Vagina (tissue), 2 donors: ENCODE measurements at regions not wholly inside any gene's neighbourhood (a gene's known extent, or its start where the extent isn't known, plus 50 kb on each side); places are given as distances from the start of the nearest gene placed in this dataset.

ENCODE experiments used
- DNase-seq, 2 donors: peaks; one replicate each; pipeline ENCODE4 v3.0.0-alpha.2; 2017; ENCODE audit errors: extremely low spot score in 2 of 2
- H3K27ac ChIP-seq: fragments of 200-600 bp; sonication (generic); one replicate; pipeline ENCODE4 v1.5.1; 2019
- H3K27me3 ChIP-seq: fragments of 200-600 bp; sonication (generic); one replicate; pipeline ENCODE4 v1.5.1; 2019
- H3K36me3 ChIP-seq, 2 donors: fragments of 200-600 bp; sonication (generic); one replicate each; pipeline ENCODE4 v1.5.1; 2017 to 2019
- H3K4me1 ChIP-seq: fragments of 200-600 bp; sonication (generic); one replicate; pipeline ENCODE4 v1.5.1; 2019
- H3K4me3 ChIP-seq, 2 donors: fragments of 200-600 bp; sonication (generic); 1 replicate in 1 of 2; 2 replicates in 1 of 2; pipeline ENCODE4 v1.5.1; 2016 to 2019
- H3K9me3 ChIP-seq: fragments of 200-600 bp; sonication (generic); one replicate; pipeline ENCODE4 v1.5.1; 2019
- CTCF ChIP-seq, 3 experiments: fragments of 450-650 bp in 2 of 3; fragments of 200-600 bp in 1 of 3; sonication (generic) in 1 of 3; IDR thresholded peaks; one replicate each; pipeline ENCODE4 v1.5.1; 2017 to 2019; ENCODE audit warnings: antibody characterized with exemption in 3 of 3, mild to moderate bottlenecking in 2 of 3, moderate library complexity in 2 of 3
- POLR2A ChIP-seq, 2 donors: fragments of 450-650 bp; IDR thresholded peaks; one replicate each; pipeline ENCODE4 v1.6.1; 2017; ENCODE audit warnings: antibody characterized with exemption in 2 of 2, mild to moderate bottlenecking in 2 of 2, moderate library complexity in 2 of 2
- POLR2AphosphoS5 ChIP-seq, 2 donors: sonication (generic); formaldehyde crosslinking; IDR thresholded peaks; one replicate each; pipeline ENCODE4 v1.9.0; 2017; ENCODE audit warnings: antibody characterized with exemption in 2 of 2, mild to moderate bottlenecking in 2 of 2, low read depth in 1 of 2; ENCODE audit not compliant: insufficient read depth in 1 of 2
- intact Hi-C: fragments of 100-400 bp; cut with DNase I; formaldehyde crosslinking; loops from one replicate; pipeline ENCODE4 v1.15.1; 2023

- intact Hi-C loops: no loop called here
- Histone ChIP-seq H3K4me3 (no peak overlapping the region), H3K27me3 (no peaks in the 10 kb centered on the region), H3K27ac (no peak overlapping the region), H3K9me3 (no peaks in the 10 kb centered on the region), H3K36me3 (no peaks in the 10 kb centered on the region), H3K4me1 (no peaks in the 10 kb centered on the region)
- TF ChIP-seq POLR2A (IDR thresholded peaks at IDR 0.05) (no peak), CTCF (IDR thresholded peaks at IDR 0.05) (no peak), POLR2AphosphoS5 (IDR thresholded peaks at IDR 0.05; ENCODE audit: insufficient read depth in 1 of 2, low read depth in 1 of 2) (no peak)
- DNase-seq: no peak
Measured at GRCh38 chr1:172717722-172718465, 59.0 kb downstream of the FASLG start.

- no peak for DNase-seq
- H3K4me3 ChIP-seq: no peak overlapping the region
- no peaks in the 10 kb centered on the region for H3K9me3 ChIP-seq
- intact Hi-C loops: no loop called here
- H3K27me3 ChIP-seq: no peaks in the 10 kb centered on the region
- H3K4me1 ChIP-seq: no peaks in the 10 kb centered on the region
- no peak overlapping the region for H3K27ac ChIP-seq
- no peak for TF ChIP-seq POLR2A (IDR thresholded peaks at IDR 0.05)
- no peaks in the 10 kb centered on the region for H3K36me3 ChIP-seq
Measured at GRCh38 chr1:172719066-172719627, 60.2 kb downstream of the FASLG start.

- H3K27ac ChIP-seq: no peak overlapping the region
- H3K27me3 ChIP-seq: no peaks in the 10 kb centered on the region
- no peaks in the 10 kb centered on the region for H3K9me3 ChIP-seq
- intact Hi-C loops: no loop called here
- no peaks in the 10 kb centered on the region for H3K4me1 ChIP-seq
- no peak for TF ChIP-seq POLR2AphosphoS5 (IDR thresholded peaks at IDR 0.05; ENCODE audit: insufficient read depth in 1 of 2, low read depth in 1 of 2)
- TF ChIP-seq CTCF (IDR thresholded peaks at IDR 0.05): peak in 2 of 3 experiments; percentile 33 to 76
- DNase-seq: no peak
- H3K36me3 ChIP-seq: no peaks in the 10 kb centered on the region
- H3K4me3 ChIP-seq: no peak overlapping the region
Measured at GRCh38 chr1:172719694-172720138, 60.8 kb downstream of the FASLG start.

- intact Hi-C loops: no loop called here
- H3K27me3 ChIP-seq: no peaks in the 10 kb centered on the region
- no peak overlapping the region for H3K4me3 ChIP-seq
- no peak for DNase-seq
- TF ChIP-seq CTCF (IDR thresholded peaks at IDR 0.05) (no peak), POLR2AphosphoS5 (IDR thresholded peaks at IDR 0.05; ENCODE audit: insufficient read depth in 1 of 2, low read depth in 1 of 2) (no peak), POLR2A (IDR thresholded peaks at IDR 0.05) (no peak)
- no peaks in the 10 kb centered on the region for H3K4me1 ChIP-seq
- H3K36me3 ChIP-seq: no peaks in the 10 kb centered on the region
- H3K9me3 ChIP-seq: no peaks in the 10 kb centered on the region
- H3K27ac ChIP-seq: no peak overlapping the region
Measured at GRCh38 chr1:172720339-172720738, 61.4 kb downstream of the FASLG start.

- Histone ChIP-seq H3K4me1 (no peaks in the 10 kb centered on the region), H3K36me3 (no peaks in the 10 kb centered on the region), H3K27me3 (no peaks in the 10 kb centered on the region), H3K4me3 (no peak overlapping the region), H3K9me3 (no peaks in the 10 kb centered on the region), H3K27ac (no peak overlapping the region)
- TF ChIP-seq POLR2A (IDR thresholded peaks at IDR 0.05): no peak
- DNase-seq: no peak
- intact Hi-C loops: no loop called here
Measured at GRCh38 chr1:172723251-172723650, 64.3 kb downstream of the FASLG start.

GRCh38 chr1:172724232-172724631 is 65.3 kb downstream of the FASLG start:
- H3K27ac ChIP-seq: no peak overlapping the region
- DNase-seq: no peak
- no peaks in the 10 kb centered on the region for H3K27me3 ChIP-seq
- no peak for TF ChIP-seq POLR2AphosphoS5 (IDR thresholded peaks at IDR 0.05; ENCODE audit: insufficient read depth in 1 of 2, low read depth in 1 of 2)
- no peak for TF ChIP-seq POLR2A (IDR thresholded peaks at IDR 0.05)
- no peak for TF ChIP-seq CTCF (IDR thresholded peaks at IDR 0.05)
- no peaks in the 10 kb centered on the region for H3K36me3 ChIP-seq
- intact Hi-C loops: no loop called here
- H3K9me3 ChIP-seq: no peaks in the 10 kb centered on the region
- H3K4me1 ChIP-seq: no peaks in the 10 kb centered on the region
- H3K4me3 ChIP-seq: no peak overlapping the region
